ENCODE measurements at regions not wholly inside any gene's neighbourhood (a gene's known extent, or its start where the extent isn't known, plus 50 kb on each side); places are given as distances from the start of the nearest gene placed in this dataset.
"Not testable (repeated sequence)": the region's sequence is repeated elsewhere in the genome, so short reads cannot be mapped to it uniquely, and the experiment has no call there.

DNA sequence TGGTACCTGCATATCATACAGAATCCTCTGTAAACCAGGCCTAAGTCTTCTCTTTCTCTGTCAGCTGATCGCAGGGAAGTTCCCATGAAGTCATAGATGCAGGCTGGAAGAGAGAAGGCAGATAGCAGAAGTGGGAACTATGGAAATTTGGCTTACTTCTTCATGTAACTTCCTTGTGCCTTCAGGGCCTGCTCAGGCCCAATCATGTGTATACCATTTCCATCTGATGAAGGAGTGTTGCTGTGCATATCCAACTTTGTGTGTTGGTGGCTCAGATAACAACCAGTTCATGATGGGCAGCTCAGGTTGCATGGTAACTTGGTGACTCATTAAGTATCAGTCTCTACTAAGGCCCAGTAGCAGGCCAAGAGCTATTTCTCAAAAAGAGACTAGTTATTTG is 53.1 kb upstream of the CEP295 start:
- DNase-seq (ENCODE audit: low spot score): peak; percentile 20

DNA sequence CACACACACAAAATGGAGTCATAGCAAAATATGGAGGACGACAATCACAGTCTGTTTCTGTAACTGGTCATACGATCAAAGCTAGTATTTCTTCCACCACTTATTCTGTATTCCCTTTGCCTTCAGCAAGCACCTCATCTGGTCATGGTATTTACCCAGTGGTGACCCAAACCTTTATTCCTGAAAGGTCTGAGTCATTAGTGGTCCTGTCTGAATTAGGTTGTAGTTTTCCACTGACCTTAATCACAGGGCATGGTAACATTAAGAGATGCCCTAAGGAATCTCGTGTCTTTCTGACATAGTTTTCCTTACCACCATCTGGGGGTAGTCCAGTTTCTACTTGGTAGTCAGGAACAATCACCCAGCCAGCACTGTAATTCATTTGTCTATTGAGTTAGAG is 54.8 kb upstream of the CEP295 start:
- no peak for DNase-seq (ENCODE audit: low spot score)

DNA sequence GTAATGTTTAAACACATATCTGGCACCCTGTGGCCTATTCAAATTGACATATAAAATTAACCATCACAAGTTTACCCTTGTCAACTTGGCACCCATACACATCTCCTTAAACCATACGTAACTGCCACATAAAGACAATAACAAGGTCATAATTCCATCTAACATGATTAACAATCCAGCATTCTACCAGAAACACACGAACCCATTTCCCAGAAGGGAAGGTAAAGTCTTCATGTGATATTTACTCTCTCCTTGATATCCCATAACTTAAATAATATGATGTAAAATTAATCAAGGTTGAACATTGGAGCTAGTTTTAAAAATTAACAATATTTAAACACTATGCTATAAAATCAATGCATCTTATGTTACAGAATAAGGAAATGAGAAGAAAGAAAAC is 55.2 kb upstream of the CEP295 start:
- no peak for DNase-seq (ENCODE audit: low spot score)

DNA sequence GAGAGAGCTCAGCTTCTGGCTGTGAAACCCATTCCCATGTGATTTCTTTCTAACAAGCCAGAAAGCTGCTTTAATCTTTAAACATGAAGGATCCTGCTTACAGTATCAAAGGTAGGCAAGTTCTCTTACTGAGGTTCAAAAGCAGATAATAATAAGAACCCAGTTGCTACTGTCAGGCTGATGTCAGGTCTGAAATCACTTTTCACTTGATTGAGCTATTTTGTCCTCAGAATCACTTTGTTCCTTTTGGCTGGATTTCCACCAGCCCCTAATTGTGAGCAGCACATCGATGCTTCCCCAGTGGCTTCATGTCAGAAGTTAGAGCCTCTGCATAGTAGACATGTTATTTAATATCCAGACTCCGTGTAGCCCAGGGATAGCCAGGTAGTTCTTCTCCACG is 55.8 kb upstream of the CEP295 start:
- no peak for DNase-seq (ENCODE audit: low spot score)

DNA sequence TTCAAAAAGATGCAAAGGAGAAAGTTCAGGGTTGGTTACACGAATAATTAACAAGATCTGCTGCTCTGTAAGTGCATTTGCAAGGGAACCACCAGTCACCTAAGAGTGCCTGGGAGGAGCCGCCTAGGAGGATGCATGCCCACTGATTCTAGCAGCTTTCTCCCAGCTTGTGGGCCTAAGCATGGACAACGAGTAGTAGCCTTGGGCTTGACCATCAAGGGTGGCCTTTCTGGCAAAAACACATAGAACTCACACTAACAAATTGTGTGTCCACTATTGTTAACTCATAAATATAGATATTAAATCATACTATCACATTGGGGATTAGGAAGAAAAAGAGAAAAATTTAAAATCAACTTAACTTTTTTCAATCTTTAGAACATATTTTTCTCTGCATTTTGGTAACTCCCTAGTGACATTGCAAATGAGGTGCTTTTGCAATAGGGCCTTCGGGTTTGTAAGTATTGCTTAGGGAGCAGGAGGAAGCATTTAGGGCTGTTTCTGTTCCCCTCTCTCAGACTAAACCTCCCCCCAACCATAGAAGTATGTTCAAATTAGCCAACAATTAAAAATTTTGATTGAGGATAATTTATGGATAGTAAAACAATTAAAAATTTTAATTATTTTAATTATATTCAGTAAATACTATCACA is 57.3 kb upstream of the CEP295 start:
- no peak for DNase-seq (ENCODE audit: low spot score)

DNA sequence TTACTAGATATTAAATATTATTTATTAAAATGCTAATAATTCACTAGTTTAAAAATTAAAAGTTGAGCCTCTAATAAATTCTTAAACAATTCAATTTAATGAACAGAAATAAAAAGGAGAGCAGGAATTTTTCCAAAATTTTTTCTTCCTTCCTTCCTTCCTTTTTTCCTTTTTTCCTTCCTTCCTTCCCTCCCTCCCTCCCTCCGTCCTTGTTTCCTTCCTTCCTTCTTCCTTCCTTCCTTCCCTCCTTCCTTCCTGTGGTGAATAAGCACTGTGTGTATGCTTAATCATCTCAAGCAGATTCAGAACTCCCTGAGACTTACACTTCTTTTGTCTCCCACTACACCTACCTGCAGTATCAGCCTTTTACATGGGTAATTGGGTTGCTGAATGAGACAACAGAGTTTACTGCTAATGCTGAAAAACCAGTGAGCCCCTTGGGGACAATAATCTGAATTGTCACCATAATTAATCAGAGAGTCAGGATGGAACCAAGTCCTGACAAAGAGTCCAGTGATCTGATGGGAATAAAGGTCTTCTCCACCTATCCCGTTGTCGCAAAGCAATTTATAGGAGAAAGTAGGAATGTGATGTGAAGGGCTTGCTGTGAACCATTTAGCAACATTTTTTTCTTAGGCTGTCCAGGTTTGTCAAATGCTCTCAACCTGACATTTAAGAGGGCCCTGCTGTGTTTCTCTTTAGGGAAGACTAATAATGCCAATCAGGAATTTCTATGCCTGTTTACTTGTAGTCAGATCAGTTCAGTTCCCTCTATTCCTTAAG is 58.1 kb upstream of the CEP295 start:
- DNase-seq (ENCODE audit: low spot score): no peak

DNA sequence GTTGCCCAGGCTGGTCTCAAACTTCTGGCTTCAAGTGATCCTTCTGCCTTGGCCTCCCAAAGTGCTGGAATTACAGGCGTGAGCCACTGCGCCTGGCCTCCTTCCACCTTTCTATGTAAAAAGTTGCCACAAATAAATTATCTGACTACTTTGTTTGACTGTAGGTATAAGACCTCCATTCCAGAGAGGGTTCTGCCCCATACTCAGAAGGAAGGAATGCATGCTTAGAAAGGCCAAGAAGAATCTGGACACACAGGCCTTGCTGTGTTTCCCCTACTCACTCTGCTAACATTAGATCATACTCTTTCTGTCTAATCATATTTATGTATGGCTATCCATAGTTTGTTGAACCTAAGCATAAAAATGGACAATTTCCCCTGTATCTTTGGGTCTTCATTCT is 53.0 kb upstream of the SMCO4 start:
- DNase-seq (ENCODE audit: low spot score): not testable (repeated sequence)

Measured in Ammon's horn (tissue), 1 donor.